Skeletal muscle cell (primary cell): ENCODE measurements at regions not wholly inside any gene's neighbourhood (a gene's known extent, or its start where the extent isn't known, plus 50 kb on each side); places are given as distances from the start of the nearest gene placed in this dataset.
A peak's percentile ranks its signal among the peaks of the same experiment; 100 is the strongest.

Experiments
- DNase-seq: peaks from one replicate; pipeline ENCODE4 v3.0.0-alpha.2; 2010; ENCODE audit warnings: low read depth
- H3K4me3 ChIP-seq: 2 replicates; pipeline ENCODE4 v1.5.1; 2011; ENCODE audit warnings: low read depth, mild to moderate bottlenecking, control low read depth, low read length, moderate library complexity

DNA sequence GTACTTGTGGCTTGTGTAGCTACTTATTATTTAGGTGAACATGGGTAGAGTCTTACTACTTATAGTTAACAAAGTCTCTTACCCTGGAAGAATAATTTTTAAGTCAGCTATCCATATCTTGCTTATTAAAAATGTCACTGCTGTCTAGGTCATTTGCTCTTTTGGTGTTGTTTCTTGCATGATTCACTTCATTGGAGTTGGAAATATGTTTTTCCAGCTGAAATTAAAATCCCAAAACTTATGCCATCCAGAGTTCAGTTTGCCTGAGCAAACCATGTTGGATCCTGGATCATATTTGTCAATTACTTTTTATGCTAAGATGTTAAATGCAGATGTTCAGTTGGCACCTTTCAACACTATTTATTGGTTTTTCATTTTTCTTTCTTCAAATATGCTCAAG lies 421.0 kb upstream of the RBMS3 start:
- no peak overlapping the region for H3K4me3 ChIP-seq
- no peak for DNase-seq

DNA sequence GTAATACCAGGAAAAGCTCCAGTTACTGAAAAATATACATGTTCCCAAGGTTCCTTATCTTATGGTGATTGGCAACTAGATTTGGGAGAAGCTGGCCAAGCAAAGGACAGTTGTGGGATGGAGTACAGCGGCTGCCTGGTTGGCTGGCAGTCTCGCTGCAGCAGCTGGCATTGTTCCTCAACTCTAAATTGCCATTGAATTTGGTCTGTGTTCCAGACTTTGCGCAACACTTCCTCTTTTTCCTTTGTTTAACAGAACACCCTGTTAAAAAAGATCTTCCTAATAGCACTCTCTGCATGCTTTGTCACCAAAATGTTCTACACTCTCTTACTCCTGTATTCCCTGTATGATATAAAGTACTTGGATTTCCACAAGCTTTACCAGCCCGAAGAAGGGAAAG lies 420.6 kb upstream of the RBMS3 start:
- no peak overlapping the region for H3K4me3 ChIP-seq
- no peak for DNase-seq

DNA sequence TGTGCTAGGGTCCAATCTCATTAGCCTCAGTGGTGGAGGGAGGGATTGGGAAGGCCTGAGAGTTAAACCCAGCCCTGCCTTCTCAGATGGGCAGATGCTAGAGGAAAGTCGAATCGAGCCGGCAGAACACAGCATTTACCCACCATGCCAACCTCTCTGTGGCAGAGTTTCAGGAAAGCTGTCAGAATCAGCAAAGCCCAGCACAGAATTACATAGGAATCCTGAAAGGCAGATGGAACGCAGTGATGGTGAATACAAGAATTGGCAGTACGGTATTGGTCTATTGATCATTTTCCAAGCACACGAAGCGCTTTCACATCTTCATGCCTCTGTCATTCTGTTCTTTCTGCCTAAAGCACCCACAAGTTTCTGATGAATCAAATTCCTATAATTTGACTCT lies 417.7 kb upstream of the RBMS3 start:
- H3K4me3 ChIP-seq = no peak overlapping the region
- no peak for DNase-seq

DNA sequence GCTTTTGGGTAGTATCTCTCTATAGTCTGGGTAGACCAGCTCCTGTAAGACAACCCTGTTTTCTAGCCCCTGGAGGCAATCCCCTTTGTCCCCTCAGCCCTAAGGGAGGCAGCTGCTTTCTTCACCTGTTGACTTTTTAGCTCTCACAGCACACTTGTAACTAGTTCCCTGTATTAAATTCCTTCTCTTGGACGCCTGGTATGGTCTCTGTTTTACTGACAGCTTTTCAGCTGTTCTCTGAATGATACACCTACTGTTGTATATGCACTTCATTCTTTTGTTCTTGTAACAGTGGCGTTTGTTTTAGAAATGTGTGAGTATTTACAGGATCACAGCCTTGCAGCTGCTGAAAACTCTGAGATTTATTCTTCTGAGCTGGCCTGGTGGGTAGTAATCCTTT lies 413.0 kb upstream of the RBMS3 start:
- H3K4me3 ChIP-seq = no peak overlapping the region
- peak; percentile 46 for DNase-seq

DNA sequence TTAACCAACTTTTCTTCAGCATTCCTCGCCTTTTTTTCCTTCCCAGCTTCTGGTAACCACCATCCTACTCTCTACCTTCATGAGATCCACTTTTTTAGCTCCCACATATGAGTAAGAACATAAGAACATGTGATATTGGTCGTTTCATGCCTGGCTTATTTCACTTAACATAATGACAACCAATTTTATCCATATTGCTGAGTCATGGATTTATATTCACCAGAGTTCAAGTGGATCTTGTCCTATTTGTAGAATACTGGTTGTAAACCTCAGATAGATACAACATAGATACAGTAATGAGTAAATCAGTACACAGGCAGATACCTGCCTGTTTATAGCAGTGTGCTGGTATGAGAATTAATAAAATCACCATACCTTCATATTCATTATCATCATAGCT lies 412.0 kb upstream of the RBMS3 start:
- H3K4me3 ChIP-seq = no peak overlapping the region

DNA sequence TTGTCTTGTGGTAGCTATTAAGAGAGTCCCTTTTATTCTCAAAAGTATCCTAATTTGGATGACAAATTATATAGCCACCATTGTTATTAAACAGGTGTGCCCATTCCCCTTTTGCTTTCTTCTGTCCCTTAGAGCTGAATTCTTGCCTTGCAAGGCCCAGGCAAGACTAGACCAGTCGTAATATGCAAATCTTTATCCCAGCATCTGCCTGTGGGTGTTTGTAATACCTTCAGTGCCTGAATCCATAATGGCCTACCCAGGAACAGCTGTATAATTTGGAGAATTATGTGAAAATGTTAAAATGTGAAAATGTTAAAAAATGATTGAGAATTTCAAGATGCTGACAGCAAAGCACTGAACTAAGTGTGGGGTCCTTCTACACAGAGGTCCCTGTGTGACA lies 403.0 kb upstream of the RBMS3 start:
- no peak for DNase-seq
- no peak overlapping the region for H3K4me3 ChIP-seq

More for the DNA sequence above, 412.0 kb upstream of the RBMS3 start:
- DNase-seq = no peak

DNA sequence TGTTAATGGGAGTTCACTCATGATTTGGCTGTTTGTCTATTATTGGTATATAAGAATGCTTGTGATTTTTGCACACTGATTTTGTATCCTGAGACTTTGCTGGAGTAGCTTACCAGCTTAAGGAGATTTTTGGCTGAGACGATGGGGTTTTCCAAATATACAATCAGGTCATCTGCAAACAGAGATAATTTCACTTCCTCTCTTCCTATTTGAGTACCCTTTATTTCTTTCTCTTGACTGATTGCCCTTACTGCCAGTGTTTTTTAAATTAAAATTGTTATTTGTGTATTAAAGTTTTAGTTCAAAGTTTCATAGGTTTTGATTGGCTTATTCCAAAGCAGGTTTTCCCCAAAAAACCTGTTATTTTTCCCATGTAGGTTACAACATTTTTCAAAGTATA lies 390.5 kb upstream of the RBMS3 start:
- no peak for DNase-seq
- no peak overlapping the region for H3K4me3 ChIP-seq

DNA sequence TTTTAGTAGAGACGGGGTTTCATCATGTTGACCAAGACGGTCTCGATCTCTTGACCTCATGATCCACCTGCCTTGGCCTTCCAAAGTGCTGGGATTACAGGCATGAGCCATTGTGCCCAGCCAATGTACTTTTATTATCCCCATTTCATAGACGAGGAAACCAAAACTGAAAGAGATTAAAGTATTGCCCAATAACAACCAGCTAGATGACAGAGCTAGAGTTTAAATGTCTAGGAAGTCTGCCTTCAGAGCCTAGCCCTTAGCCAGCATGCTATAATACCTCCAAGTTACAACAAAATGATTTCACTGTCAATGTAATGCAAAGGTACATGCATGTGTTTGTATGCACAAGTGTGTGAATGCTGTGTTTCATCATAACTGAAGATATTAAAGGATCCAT lies 389.4 kb upstream of the RBMS3 start:
- no peak overlapping the region for H3K4me3 ChIP-seq

DNA sequence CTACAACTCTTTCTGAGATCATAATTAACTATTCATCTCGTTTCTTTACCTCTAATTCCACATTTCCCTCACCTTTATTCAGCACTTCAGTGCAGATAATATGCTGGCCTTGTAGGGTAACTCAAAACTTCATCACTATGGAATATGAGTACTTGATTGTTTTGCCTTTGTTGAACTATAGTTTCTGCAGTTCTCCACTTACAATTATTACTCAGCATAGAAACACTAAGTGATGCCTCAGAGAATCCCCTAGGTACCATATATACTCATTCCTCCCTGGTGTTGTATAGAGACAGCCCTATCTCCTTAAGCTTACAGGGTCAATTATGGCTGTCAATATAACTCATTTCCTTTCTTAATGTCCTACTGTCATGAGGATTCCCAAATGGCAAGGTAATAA lies 380.6 kb upstream of the RBMS3 start:
- DNase-seq = peak; percentile 14
- no peak overlapping the region for H3K4me3 ChIP-seq

More for the DNA sequence above, 389.4 kb upstream of the RBMS3 start:
- no peak for DNase-seq

DNA sequence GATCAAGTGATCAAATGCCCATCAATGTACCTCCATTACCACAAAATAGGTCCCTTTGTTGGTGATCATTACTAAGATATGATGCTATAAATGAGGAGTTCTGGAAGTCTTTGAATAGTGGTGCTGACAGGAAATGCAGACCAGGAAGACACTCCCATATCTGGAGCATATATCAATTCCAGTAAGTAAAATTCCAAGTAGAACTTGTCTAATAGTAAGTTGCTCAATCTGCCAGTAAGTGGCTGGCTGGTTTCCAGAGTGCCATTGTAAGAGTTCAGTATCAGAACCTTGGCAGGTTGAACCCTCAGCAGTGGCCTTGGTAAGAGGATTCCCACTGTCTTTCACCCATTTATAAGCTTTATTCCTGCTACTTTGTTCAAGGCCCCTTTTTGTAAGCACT lies 379.9 kb upstream of the RBMS3 start:
- peak; percentile 65 for DNase-seq
- H3K4me3 ChIP-seq = no peak overlapping the region

DNA sequence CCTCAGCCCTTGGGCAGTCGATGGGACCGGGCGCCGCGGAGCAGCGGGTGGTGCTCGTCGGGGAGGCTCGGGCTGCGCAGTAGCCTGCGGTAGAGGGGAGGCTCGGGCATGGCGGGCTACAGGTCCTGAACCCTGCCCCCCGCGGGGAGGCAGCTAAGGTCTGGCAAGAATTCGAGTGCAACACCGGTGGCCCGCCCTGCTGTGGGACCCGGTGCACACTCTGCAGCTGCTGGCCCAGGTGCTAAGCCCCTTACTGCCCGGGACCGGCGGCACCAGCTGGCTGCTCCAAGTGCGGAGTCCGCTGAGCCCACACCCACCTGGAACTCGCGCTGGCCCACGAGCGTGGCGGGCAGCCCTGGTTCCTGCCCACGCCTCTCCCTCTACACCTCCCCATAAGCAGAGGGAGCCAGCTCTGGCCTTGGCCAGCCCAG lies 377.7 kb upstream of the RBMS3 start:
- no peak overlapping the region for H3K4me3 ChIP-seq
- no peak for DNase-seq

DNA sequence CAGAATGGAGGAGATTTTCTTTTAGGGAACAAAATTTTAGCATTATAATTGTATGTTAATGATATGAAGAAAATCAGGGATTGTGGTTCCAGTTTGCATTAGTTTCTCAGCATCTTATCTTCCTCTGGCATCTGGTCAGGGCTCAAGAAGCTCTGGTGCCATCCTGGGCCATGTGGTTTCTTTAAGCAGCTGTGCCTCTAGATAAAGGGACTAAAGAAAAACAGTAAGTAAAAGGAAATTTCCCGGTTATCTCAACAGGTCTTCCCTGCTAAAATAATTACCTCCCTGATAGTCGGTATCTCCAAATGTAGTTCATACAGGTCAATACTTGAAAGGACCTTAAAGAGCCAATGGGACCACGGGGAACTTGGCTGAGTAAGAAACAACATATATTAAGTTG lies 375.1 kb upstream of the RBMS3 start:
- no peak overlapping the region for H3K4me3 ChIP-seq
- DNase-seq = no peak

DNA sequence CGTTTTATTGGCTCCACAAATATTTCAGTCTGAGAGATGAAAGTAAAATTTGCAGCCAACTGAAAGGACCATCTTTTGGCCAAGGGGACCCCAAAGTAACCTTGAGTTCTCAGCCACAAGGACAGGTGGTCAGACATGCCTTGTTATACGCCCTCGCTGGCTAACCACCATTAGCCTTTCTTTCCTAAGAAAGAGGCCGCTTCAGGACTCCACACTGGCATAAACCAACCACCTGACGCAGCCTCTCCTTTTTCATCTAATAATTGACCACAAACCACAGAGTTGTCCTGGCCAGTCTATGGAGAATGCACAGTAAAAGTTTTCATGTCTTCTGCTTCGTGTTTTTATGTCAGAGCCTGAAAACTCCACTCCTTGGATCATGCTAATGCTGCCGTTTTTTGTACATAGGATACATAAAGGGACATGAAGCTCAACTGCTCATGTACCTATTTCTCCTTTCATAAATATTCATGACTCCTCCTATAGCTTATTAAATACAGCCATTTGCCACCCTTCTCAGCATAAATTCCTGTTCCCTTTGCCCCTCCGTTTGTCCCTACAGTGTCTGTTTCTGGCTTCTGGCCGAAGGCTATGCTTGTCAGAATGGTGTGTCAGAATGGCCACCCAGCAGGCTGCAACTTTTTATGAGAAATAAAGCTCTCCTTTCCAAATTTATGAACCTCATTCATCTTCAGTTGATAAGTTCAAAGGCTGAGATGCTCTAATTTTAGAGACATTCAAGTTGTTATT lies 374.1 kb upstream of the RBMS3 start:
- no peak overlapping the region for H3K4me3 ChIP-seq
- DNase-seq = peak; percentile 9

DNA sequence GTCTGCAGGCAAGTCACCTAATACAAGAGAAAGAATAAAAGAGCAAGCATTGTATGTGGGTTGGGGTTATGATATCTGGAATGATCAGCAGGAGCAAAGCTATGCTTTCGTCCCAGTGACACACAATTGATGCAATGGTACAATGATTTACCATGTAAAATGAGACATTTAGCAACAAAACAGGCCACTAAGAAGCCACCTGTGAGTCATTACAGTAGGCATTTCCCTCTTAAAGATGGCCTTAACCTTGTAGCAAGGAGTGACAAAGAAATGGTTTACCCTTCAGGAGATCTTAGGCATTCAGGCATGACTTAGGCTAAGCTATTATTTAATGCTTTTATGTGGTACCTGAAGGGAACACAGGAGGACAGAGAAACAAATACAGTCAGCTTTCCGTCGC lies 373.3 kb upstream of the RBMS3 start:
- DNase-seq = no peak
- H3K4me3 ChIP-seq = no peak overlapping the region

DNA sequence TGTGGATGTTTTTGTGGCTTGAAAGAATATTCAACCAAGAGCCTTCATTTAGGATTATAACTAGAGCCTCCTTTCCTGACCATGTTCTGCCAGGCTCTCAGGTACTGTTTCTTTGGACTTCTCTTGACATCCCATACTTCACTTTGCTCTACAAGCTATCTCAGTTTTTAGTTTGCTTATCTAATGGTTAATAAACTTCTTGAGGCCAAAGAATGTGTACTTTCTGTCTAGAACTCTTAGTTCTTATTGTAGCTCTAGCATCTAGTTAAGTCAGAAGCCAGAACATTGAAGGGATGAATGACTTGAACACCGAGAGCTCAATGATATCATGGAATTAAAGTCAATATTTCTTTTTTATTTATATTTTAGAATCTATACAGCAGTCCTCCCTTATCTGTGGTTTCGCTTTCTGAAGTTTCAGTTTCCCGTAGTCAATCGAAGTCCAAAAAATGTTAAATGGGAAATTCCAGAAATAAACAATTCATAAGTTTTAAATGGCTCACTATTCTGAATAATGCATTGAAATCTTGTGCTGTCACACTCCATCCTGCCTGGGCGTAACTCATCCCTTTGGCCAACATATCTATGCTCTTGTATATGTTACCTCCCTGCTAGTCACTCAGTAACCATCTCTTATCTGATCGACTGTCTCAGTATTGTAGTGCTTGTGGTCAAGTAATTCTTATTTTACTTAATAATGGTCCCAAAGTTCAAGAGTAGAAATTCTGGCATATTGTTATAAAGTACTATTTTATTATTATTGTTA lies 368.6 kb upstream of the RBMS3 start:
- DNase-seq = no peak
- H3K4me3 ChIP-seq = no peak overlapping the region

DNA sequence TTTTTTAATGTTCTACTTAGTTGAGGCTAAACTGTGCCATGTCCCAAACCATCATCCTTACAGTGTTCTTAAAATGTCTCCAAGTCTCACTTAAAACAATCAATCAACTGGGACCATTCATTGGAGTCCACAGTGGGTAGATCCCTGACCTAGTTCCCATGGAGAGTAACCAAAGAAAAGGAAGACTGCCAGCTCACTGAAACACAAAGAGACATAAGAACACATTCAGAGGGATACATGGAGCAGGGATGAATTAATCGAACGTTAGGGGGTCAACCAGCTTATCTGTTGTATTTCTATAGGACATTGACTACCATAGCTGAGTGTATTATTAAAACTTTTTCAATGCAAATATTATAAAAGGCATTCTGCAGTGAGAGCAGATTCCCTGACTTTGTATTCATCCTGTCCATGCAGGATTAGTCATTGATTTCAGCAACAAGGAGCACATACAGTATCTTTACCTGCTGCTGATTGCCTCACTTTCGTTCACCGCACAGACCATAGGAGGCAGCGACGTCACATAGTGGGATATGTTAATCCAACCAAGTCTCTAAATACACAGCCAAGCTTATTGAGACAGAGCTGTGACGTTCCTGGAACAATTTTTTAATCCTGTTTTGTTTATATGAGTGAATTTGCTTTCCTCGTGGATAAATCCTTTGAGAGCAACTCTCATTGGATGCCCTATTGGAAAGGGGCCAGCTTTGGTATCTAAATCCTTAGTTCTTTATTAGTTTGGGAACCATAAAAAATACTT lies 364.9 kb upstream of the RBMS3 start:
- peak; percentile 91 for DNase-seq
- peak overlapping the region; percentile 32 for H3K4me3 ChIP-seq

DNA sequence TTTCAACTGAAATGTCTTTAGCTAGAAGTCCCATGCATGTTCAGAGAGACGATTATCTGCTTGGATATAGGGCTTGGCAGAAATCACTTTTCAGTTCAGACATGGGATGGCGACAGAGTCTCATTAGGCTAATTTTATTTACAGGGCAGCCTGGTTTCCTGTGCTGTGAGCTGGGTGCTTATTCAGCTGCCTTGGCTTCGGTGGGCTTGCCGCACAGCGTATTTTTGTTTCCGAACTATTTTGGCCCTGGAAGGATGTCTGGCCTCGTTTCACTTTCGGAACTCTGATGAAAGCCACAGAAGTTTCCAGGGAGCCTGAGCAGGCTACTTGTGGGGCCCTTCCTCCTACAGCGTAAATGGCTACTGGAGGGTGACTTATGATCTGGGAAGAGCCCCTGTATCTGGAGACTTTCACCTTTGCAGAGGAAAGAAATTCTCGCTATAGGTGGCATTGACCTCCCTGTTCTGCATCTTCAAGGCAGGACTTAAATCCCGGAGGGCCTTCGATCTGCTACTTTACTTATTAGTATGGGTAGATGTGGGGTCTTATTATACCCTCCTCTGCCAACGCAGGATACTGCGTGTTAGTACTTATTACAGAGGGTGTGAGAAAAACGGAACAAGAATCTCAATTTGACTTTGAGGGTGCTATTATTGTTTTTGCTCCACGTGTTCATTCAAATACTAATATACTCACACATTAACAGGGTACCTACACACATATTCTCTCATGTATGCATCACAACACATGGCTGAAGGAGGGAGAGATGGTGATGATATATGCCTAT lies 364.0 kb upstream of the RBMS3 start:
- peak; percentile 52 for DNase-seq
- H3K4me3 ChIP-seq = peak overlapping the region; percentile 32

DNA sequence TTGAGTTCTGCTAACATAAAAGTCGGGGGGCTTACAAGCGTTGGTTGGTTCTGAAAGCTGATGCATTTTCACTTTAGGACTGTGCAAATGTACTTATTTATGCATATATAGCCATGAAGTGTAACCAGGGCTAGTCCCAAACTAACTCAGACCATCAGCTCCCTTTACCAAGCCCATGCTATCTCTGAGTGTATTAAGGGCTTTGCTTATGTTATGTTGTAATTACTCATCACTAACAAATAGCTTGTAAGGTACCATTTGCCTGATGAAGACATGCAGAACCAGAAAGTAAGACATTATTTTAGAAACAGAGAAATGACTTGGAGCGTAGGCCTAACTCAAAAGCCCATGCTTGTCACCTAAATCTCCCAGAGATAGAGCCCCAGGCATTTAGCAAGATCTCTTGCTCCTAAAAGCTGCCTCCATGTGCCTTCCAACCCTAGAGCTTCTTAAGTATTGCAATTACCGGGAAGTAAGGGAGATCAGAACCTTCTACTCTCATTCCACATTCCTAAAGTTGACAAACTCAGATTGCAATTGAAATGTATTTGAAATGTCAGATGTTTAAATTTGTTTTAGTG lies 362.9 kb upstream of the RBMS3 start:
- no peak for DNase-seq
- H3K4me3 ChIP-seq = no peak overlapping the region

DNA sequence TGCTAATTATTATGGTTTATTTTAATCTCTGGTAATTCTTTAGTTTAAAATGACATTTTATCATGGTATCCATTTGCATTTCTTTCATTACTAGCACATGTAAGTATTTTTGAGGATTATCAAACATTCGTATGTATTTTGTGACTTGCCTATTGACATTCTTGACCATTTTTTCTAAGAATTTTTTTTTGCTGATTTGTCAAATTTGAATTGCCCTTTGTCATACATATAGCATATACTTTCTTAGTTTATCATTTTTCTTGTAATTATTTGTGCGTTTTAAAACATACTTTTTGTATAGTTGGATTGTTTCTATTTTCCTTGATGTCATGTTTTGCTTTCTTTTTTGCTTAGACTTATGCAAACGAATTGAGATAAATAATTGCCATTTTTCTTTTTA lies 358.5 kb upstream of the RBMS3 start:
- DNase-seq = no peak
- H3K4me3 ChIP-seq = no peak overlapping the region
